ENCODE measurements at regions not wholly inside any gene's neighbourhood (a gene's known extent, or its start where the extent isn't known, plus 50 kb on each side); places are given as distances from the start of the nearest gene placed in this dataset.

DNA sequence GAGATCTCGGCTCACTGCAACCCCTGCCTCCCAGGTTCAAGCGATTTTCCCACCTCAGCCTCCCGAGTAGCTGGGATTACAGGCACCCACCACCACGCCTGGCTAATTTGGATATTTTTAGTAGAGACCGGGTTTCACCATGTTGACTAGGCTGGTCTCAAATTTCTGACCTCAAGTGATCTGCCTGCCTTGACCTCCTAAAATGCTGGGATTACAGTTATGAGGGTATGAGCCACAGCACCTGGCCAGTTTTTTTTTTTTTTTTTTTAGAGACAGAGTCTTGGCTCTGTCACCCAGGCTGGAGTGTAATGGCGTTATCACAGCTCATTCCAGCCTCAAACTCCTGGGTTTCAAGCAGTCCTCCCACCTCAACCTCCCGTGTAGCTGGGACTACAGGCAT is 54.9 kb upstream of the PRR5 start:
- TF ChIP-seq EZH2phosphoT487 (IDR thresholded peaks at IDR 0.05; ENCODE audit: borderline replicate concordance, low read length), result no peak
- TF ChIP-seq, protein P1, sequence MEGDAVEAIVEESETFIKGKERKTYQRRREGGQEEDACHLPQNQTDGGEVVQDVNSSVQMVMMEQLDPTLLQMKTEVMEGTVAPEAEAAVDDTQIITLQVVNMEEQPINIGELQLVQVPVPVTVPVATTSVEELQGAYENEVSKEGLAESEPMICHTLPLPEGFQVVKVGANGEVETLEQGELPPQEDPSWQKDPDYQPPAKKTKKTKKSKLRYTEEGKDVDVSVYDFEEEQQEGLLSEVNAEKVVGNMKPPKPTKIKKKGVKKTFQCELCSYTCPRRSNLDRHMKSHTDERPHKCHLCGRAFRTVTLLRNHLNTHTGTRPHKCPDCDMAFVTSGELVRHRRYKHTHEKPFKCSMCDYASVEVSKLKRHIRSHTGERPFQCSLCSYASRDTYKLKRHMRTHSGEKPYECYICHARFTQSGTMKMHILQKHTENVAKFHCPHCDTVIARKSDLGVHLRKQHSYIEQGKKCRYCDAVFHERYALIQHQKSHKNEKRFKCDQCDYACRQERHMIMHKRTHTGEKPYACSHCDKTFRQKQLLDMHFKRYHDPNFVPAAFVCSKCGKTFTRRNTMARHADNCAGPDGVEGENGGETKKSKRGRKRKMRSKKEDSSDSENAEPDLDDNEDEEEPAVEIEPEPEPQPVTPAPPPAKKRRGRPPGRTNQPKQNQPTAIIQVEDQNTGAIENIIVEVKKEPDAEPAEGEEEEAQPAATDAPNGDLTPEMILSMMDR (IDR thresholded peaks at IDR 0.05; ENCODE audit: low read depth, low read length, poor library complexity, severe bottlenecking), result no peak

All from DOHH2 (cell line).